ENCODE measurements at regions not wholly inside any gene's neighbourhood (a gene's known extent, or its start where the extent isn't known, plus 50 kb on each side); places are given as distances from the start of the nearest gene placed in this dataset.
A peak's percentile ranks its signal among the peaks of the same experiment; 100 is the strongest.

- peak; percentile 13 for DNase-seq
- Histone ChIP-seq H3K56ac (ENCODE audit: extremely low read depth, insufficient read depth, low read length) (no peak overlapping the region), H3K27ac (ENCODE audit: insufficient read depth, low read length) (no peak overlapping the region), H4K20me1 (ENCODE audit: insufficient read depth, low read length) (no peaks in the 10 kb centered on the region), H4K91ac (ENCODE audit: insufficient read depth, low read depth, low read length) (no peak overlapping the region), H3K9me3 (ENCODE audit: control insufficient read depth, insufficient read depth, low read length) (no peaks in the 10 kb centered on the region), H2AK9ac (replicated peaks; ENCODE audit: low read depth, low read length, poor library complexity) (no peak overlapping the region), H3K4me2 (ENCODE audit: low read depth, low read length) (no peak overlapping the region), H2BK120ac (ENCODE audit: low read depth, low read length) (no peak overlapping the region), H3K36me3 (ENCODE audit: control insufficient read depth, insufficient read depth, low read length) (no peaks in the 10 kb centered on the region), H3K23ac (ENCODE audit: low read depth, low read length) (no peak overlapping the region), H3K27me3 (ENCODE audit: control insufficient read depth, insufficient read depth, low read length) (no peaks in the 10 kb centered on the region), H3K79me1 (ENCODE audit: low read depth in 1 of 2, low read length in 2 of 2) (no peaks in the 10 kb centered on the region), H4K5ac (ENCODE audit: low read depth, low read length) (no peak overlapping the region), H3K18ac (ENCODE audit: low read depth, low read length) (no peak overlapping the region), H4K8ac (ENCODE audit: low read depth in 2 of 2, low read length in 2 of 2) (no peak overlapping the region), H3K9ac (ENCODE audit: low read depth, low read length) (no peak overlapping the region), H2BK15ac (ENCODE audit: low read depth, low read length) (no peak overlapping the region), H2BK5ac (ENCODE audit: low read depth, low read length, poor library complexity, severe bottlenecking) (no peak overlapping the region), H3K14ac (replicated peaks; ENCODE audit: low read depth, low read length) (no peak overlapping the region), H2AK5ac (ENCODE audit: low read depth, low read length) (no peak overlapping the region), H2BK20ac (ENCODE audit: low read depth, low read length) (no peak overlapping the region), H3K9me1 (ENCODE audit: insufficient read depth, low read length) (no peaks in the 10 kb centered on the region), H3K4me1 (ENCODE audit: control insufficient read depth, insufficient read depth, low read length) (no peaks in the 10 kb centered on the region), H2AFZ (replicated peaks; ENCODE audit: low read length, poor library complexity) (no peak overlapping the region), H3K4ac (ENCODE audit: low read depth, low read length) (no peak overlapping the region), H3K4me3 (ENCODE audit: insufficient read depth, low read depth, low read length) (no peak overlapping the region)
- BruUV-seq (replicated peaks): no TSS peak
- in situ Hi-C loops (cut with MboI; ENCODE audit: low sequenced_read_pairs): no loop called here
- intact Hi-C loops (cut with micrococcal nuclease): no loop called here
- ChIA-PET POLR2A (ENCODE audit: unreplicated experiment) (interaction anchor here (0.7 kb wide), 1 partner anchor 632 kb away, joined by 3 read pairs; the partner anchor contains the start of gene SPRY2), CTCF (no interaction called here)
- dilution Hi-C loops (cut with HindIII; ENCODE audit: low sequenced_read_pairs, unreplicated experiment): no loop called here
- no peak for ATAC-seq (ENCODE audit: low read depth)
- TF ChIP-seq BHLHE40 (IDR thresholded peaks at IDR 0.05; ENCODE audit: low read depth, low read length) (no peak), FOS (IDR thresholded peaks at IDR 0.05; ENCODE audit: low read depth, low read length) (no peak), MXI1 (IDR thresholded peaks at IDR 0.05; ENCODE audit: borderline replicate concordance, low read depth, low read length) (no peak), POLR2A (IDR thresholded peaks at IDR 0.05; ENCODE audit: low read depth, low read length) (no peak), NFE2L2 (IDR thresholded peaks at IDR 0.05; ENCODE audit: low read depth, low read length) (no peak), RAD21 (IDR thresholded peaks at IDR 0.05; ENCODE audit: low read length) (no peak), MAFK (IDR thresholded peaks at IDR 0.05; ENCODE audit: low read depth, low read length) (no peak), RCOR1 (IDR thresholded peaks at IDR 0.05; ENCODE audit: insufficient replicate concordance, low read length) (no peak), SMC3 (IDR thresholded peaks at IDR 0.05; ENCODE audit: low read depth, low read length) (no peak), CHD1 (IDR thresholded peaks at IDR 0.05; ENCODE audit: low read depth, low read length) (no peak)
- TF ChIP-seq, protein P1, sequence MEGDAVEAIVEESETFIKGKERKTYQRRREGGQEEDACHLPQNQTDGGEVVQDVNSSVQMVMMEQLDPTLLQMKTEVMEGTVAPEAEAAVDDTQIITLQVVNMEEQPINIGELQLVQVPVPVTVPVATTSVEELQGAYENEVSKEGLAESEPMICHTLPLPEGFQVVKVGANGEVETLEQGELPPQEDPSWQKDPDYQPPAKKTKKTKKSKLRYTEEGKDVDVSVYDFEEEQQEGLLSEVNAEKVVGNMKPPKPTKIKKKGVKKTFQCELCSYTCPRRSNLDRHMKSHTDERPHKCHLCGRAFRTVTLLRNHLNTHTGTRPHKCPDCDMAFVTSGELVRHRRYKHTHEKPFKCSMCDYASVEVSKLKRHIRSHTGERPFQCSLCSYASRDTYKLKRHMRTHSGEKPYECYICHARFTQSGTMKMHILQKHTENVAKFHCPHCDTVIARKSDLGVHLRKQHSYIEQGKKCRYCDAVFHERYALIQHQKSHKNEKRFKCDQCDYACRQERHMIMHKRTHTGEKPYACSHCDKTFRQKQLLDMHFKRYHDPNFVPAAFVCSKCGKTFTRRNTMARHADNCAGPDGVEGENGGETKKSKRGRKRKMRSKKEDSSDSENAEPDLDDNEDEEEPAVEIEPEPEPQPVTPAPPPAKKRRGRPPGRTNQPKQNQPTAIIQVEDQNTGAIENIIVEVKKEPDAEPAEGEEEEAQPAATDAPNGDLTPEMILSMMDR (conservative IDR thresholded peaks at IDR 0.05; ENCODE audit: low read depth, low read length): no peak
- TF ChIP-seq, protein P2, sequence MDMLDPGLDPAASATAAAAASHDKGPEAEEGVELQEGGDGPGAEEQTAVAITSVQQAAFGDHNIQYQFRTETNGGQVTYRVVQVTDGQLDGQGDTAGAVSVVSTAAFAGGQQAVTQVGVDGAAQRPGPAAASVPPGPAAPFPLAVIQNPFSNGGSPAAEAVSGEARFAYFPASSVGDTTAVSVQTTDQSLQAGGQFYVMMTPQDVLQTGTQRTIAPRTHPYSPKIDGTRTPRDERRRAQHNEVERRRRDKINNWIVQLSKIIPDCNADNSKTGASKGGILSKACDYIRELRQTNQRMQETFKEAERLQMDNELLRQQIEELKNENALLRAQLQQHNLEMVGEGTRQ (IDR thresholded peaks at IDR 0.05; ENCODE audit: low read depth, low read length): no peak
- WGBS, 2 experiments (ENCODE audit: extremely low coverage in 2 of 2, insufficient read length in 1 of 2): no CpG with 5 or more reads among the region's 2 CpGs
These were observed 228.5 kb downstream of the NDFIP2 start for GRCh38 chr13:79709471-79709870.

Measured in IMR-90 (cell line).